ENCODE measurements at regions not wholly inside any gene's neighbourhood (a gene's known extent, or its start where the extent isn't known, plus 50 kb on each side); places are given as distances from the start of the nearest gene placed in this dataset.

- TF ChIP-seq CTCF (IDR thresholded peaks at IDR 0.05; ENCODE audit: low read depth, low read length, missing control alignments): no peak
- DNase-seq (ENCODE audit: low read depth): no peak
- no peak overlapping the region for H3K4me3 ChIP-seq (ENCODE audit: low read depth, low read length)
These were observed 591.7 kb downstream of the BCL11A start for GRCh38 chr2:59961746-59962145.

DNA sequence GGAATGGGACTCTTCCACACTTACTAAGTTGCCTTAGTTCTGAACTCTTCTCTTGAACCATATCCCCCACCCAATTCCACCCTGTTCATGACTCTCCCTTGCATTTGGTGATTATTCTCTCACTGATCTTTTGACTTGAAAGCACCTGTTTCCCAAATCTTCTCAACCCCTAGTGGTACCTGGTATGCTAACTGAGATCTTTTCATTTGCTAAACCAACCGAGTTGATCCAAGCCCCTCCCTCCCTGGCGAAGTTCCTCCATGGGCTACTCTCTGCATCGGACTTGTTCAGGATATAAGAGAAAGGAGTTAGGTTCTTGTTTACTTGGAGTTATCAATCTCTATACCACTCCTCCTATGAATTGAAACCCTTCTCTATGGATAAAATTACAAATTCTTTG lies 593.5 kb downstream of the BCL11A start:
- TF ChIP-seq CTCF (IDR thresholded peaks at IDR 0.05; ENCODE audit: low read depth, low read length, missing control alignments): no peak
- no peak overlapping the region for H3K4me3 ChIP-seq (ENCODE audit: low read depth, low read length)
- no peak for DNase-seq (ENCODE audit: low read depth)

- DNase-seq (ENCODE audit: low read depth): no peak
- no peak overlapping the region for H3K4me3 ChIP-seq (ENCODE audit: low read depth, low read length)
- TF ChIP-seq CTCF (IDR thresholded peaks at IDR 0.05; ENCODE audit: low read depth, low read length, missing control alignments): no peak
These were observed 596.0 kb downstream of the BCL11A start for GRCh38 chr2:59957504-59957903.

GRCh38 chr2:59956981-59957380 lies 596.5 kb downstream of the BCL11A start:
- no peak for TF ChIP-seq CTCF (IDR thresholded peaks at IDR 0.05; ENCODE audit: low read depth, low read length, missing control alignments)
- no peak for DNase-seq (ENCODE audit: low read depth)
- H3K4me3 ChIP-seq (ENCODE audit: low read depth, low read length): no peak overlapping the region

DNA sequence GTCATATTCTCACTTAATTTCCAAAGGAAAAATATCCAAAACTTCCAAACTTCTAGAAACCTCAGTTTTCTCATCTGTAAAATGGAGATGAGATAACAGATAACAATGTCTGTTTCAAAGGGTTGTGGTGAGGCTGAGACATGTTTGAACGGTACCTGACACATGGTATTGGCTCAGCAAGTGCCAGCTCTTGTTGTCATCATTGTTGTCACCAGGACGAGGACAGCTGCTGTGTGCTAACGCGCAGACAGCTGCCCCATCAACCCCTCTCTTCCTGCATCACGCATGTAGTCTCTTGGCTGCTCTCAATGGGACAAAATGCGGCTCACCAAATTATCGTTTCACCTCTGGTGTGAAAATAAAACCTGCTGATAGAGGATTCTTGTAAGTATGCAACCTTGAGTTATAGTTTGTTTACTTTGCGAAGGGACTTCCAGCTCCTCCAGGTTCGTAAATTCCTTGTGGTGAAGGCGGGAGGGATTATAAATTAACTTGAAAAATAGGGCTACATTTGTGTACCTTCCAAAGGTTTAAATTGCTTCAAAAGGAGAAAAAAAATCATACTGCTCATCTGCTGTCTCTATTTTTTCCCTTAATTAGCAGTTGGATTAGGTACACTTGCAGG lies 605.4 kb downstream of the BCL11A start:
- TF ChIP-seq CTCF (IDR thresholded peaks at IDR 0.05; ENCODE audit: low read depth, low read length, missing control alignments): no peak
- no peak for DNase-seq (ENCODE audit: low read depth)
- H3K4me3 ChIP-seq (ENCODE audit: low read depth, low read length): no peak overlapping the region

- H3K4me3 ChIP-seq (ENCODE audit: low read depth, low read length): no peak overlapping the region
- no peak for DNase-seq (ENCODE audit: low read depth)
- no peak for TF ChIP-seq CTCF (IDR thresholded peaks at IDR 0.05; ENCODE audit: low read depth, low read length, missing control alignments)
These were observed 606.2 kb downstream of the BCL11A start for GRCh38 chr2:59947209-59947608.

GRCh38 chr2:59939236-59939635 lies 614.2 kb downstream of the BCL11A start:
- no peak for TF ChIP-seq CTCF (IDR thresholded peaks at IDR 0.05; ENCODE audit: low read depth, low read length, missing control alignments)
- DNase-seq (ENCODE audit: low read depth): no peak
- H3K4me3 ChIP-seq (ENCODE audit: low read depth, low read length): no peak overlapping the region
